DMS114 treated with DMSO at 0.1 percent for 48 hours (cell line): ENCODE measurements at regions not wholly inside any gene's neighbourhood (a gene's known extent, or its start where the extent isn't known, plus 50 kb on each side); places are given as distances from the start of the nearest gene placed in this dataset.

Experiments used
- DNase-seq: peaks from one replicate; lab custom pipeline; 2025; ENCODE audit not compliant: unreplicated experiment; lab: John Stamatoyannopoulos, UW

DNA sequence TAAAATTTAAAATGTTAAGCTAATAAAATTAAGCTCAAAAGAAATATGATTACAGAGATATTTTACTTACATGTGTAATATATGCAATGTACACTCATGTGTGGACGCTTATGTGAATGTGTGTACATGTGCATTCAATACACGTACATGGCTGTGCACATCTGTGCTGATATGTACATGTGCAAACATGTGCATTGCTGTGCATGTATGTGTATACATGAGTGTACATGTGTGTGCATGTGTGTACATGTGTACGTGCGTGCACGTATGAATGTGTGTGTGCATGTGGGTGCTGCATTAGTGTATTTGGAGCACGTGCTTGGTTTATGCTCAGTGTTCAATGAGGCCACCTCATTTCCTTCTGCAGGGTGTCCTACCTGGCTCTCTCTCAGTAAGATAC is 88.2 kb upstream of the TMEM18 start:
- no peak for DNase-seq

DNA sequence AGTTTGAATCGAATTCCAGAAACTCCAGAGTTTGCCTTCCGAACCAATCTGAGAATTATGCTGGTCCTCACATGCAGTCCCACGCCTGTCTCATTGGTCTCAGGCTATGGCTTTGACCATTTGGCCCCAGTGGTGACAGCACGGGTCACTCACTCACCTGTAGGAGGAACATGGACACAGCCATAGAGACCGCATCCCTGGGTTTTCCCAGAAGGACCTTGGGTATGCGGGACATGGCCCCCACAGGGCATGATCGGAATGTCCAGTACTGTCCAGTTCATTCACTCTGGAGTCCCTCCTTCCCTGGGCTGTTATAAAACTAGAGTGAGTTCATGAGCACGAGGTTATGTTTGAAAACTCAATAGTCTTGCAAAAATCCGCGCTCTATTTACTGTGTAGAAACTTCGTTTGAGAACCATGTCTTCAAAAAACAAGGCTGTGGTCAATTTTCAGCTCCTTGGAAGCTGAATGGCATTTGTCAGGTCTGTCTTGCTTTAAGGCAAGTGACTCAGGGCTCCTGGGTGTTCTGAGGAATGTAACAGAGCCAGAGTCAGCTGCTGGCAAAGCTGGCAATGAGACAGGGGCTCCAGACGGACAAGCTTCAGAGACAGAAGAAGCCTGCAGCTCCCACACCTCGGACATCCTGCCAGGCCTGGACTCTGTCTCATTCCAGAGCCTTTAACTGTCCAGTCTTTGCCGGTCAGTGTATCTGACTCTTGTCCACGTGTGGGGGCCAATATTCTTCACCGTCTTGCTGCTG is 86.7 kb upstream of the TMEM18 start:
- no peak for DNase-seq

DNA sequence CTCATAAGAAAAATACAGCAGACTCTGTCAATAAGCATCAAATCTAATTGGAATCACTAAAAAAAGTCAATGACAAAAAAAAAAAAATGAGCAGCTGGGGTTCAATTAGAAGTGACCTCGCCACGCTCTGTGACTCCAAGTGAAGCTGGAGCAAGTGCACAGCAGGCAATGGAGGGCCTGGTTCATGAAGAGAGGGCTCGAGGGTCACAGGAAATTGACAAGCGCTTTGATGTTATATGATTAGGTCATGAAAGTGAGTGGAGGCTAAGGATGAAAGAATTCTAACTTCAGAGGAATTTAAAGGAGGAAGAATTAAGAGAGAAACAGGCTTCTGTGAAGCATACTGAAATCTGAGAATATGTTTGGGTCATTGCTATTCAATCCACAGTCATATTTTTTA is 85.4 kb upstream of the TMEM18 start:
- DNase-seq = no peak

DNA sequence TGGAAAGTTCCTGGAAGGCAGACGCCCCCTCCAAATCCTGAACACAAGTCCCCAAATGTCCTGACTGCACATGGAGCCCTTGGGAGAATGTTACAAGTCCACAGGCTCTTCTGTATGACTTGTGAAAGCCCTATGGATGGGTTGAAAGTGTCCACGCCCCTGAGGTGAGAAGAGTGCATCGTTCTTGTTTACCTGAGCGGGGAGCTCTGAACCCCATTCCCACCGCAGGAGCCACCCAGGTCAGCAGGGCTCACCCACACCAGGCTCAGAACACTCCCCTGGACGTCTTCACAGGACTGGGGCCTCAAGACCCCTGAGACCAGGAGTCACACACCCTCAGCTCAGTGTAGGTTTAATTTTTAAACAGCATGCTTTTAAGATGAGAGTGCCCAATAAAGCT is 84.2 kb upstream of the TMEM18 start:
- no peak for DNase-seq

DNA sequence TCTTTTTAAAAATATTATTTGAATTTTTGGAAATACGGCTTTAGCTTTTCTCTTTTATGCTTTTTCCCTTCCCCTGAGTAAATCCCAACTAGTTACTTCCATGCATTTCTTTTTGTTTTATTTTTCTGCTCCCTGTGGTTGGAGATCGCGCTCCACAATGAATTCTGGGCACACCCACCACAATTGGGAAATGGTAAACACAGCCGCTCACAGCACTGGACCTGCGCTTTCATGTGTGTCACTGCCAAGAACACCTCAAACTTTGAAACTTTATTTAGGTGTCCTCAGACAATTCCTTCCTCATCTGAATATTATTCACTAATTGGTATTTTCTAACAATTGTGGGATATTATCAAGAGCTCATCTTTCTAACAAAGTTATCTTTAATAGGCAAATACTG is 82.8 kb upstream of the TMEM18 start:
- DNase-seq = no peak

DNA sequence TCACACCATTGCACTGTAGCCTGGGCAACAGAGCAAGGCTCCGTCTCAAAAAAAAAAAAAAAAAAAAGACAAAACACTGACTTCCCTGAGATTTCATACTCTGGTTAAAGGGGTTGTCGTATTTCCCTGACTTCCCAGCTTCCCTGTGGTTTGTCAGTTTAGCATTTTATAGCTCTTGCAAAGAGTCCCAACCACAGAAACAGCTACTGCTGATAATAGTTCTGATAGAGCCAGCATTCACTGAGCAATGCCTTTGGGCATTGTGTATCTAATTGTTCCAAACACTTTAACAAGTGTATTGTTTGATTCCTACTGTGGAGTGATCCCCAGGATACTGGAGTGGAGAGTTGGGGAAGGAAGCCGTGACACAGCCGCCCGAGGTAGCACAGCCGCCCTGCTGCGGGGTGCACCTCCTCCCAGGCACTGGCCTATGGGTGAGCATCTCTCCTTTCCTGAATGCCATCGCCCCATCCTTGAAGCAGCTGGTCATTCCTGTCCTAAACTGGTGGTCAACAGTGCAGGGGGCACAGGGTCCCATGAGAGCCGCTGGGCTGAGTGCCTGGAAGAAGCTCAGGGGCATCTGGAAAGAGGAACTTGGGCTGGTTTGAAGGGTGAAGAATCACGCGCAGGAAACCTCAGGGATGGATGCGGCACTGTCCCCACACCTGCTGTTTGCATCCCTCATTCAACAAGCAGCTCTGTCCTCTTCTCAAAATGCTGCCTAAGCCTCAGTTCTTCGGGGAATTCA is 81.0 kb upstream of the TMEM18 start:
- no peak for DNase-seq

DNA sequence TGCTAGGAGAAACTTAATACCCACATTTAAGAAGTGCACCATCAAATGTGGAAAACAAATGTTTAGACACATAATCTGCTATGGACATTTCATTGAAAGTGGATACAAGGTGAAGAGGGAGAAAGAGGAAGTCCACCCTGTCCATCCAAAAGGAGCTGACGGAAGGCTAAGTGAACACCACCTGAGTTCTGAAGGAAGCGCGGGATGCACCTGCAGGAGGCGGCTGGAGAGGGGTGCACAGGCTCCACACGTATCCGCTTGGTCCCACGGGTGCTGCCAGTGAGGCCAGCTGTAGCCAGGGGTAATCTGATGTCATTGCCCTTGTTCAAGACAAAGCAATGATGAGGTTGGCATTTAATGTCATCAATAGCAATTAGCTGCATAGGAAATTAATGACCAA is 75.9 kb upstream of the TMEM18 start:
- no peak for DNase-seq

DNA sequence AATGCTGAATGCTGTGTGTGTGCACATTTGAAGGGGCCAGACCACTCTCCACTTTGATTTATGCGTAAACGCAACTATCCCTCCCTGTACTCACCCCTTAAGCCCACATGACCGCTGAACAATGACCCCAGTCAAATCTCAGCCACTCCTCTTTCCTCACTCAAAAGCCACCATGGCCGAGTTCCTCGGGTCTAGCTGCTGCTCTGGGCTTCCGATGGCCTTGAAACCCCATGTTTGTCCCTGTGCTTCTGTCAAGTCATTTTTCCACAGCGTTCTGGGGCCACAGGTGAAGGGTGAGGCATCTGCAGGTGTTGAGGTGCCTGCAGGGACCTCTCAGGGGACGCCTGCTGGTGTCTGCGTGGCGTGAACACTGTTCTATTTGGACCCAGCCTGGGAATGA is 74.3 kb upstream of the TMEM18 start:
- DNase-seq = no peak

DNA sequence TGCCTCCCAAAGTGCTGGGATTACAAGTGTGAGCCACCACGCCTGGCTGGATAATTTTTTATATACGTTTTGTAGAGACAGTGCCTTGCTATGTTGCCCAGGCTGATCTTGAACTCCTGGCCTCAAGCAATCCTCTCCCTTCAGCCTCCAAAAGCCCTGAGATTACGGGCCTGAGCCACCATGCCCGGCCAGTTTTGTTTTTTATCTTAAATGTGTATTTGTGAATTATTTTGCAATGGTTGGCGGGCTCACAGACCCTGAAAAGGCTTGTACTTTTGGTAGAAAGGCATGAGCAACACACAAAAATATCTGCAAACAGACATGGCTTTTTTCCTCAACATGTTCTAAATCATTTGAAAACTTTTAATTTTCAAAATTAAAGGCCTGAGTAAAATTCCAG is 73.4 kb upstream of the TMEM18 start:
- DNase-seq = no peak

DNA sequence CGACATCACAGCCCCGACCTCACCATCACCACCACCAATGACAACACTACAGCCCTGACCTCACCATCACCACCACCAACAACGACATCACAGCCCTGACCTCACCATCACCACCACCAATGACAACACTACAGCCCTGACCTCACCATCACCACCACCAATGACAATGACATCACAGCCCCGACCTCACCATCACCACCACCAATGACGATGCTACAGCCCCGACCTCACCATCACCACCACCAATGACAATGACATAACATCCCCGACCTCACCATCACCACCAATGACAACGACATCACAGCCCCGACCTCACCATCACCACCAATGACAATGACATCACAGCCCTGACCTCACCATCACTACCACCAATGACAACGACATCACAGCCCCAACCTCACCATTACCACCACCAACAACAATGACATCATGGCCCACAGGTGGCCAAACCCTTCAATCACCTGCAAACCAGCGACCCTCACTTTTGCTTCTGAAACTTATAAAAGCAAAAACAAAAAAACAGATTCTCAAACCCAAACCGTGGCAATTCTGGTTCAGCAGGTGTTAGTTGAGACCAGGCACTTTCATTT is 70.7 kb upstream of the TMEM18 start:
- DNase-seq = no peak

DNA sequence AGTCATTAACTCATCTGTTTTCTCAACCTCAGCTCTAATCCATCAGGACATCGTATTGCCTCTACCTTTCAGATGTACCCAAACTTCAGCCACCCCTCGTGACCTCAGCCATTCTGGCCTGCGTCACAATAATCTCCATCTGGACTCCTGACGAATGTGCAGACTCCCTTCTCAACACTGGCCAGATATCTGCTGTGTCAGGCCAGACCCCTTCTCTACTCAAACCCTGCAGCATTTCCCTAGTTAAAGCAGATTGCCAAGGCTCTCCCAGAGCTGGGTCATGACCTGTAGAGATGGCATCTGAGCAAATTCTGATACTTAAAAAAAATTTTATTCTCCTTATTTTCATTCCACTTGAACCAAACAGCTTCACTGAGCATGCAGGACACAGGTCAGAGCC is 69.5 kb upstream of the TMEM18 start:
- DNase-seq = no peak

DNA sequence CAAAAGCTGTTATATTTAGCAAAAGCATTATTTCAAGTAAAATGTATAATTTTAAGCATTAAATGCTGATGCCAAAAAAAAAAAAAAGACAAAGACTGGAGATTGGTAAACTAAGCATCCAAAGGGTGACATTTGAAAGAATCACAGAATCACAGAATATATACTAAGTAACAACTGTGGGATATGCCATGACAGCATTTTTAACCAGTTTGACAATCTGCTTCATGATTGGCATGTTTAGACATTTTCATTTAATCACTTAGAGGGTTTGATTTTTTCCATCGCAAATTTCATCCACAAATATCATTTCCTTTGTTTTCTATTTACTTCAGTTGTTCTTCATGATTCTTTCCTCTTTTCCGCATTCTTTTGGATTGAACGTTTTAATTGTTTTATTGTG is 66.9 kb upstream of the TMEM18 start:
- DNase-seq = no peak

DNA sequence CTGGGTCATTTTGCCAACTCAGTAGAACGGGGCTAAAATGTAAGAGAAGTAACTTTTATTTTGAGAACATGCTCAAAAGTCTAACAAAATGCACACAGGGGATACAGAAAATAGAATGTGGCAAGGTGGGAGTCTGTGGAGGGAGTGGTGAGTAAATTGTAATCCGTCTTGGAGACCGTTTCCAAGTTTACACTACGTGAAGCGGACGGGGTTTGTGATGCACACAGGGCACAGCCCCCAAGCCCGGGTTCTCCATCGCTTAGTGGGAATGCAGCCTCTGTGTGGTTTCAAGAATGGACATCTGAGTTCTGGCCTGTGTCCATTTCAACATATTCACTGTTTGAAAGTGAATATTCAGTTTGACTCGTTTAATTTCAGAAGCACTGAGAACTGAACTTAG is 65.0 kb upstream of the TMEM18 start:
- no peak for DNase-seq

DNA sequence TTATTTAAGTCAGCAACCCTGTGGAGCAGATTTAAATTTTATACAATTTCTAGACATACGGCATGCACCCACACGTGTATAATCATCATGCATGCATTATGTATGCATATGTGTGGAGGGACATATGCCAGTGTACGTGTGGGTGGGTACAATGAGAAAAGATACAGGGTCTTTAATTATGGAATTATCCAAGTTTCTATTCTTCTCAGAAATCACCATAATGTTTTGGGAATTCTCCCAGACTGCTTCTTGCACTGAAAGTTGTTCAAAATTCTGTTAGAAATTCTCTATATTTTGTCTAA is 63.9 kb upstream of the TMEM18 start:
- no peak for DNase-seq

DNA sequence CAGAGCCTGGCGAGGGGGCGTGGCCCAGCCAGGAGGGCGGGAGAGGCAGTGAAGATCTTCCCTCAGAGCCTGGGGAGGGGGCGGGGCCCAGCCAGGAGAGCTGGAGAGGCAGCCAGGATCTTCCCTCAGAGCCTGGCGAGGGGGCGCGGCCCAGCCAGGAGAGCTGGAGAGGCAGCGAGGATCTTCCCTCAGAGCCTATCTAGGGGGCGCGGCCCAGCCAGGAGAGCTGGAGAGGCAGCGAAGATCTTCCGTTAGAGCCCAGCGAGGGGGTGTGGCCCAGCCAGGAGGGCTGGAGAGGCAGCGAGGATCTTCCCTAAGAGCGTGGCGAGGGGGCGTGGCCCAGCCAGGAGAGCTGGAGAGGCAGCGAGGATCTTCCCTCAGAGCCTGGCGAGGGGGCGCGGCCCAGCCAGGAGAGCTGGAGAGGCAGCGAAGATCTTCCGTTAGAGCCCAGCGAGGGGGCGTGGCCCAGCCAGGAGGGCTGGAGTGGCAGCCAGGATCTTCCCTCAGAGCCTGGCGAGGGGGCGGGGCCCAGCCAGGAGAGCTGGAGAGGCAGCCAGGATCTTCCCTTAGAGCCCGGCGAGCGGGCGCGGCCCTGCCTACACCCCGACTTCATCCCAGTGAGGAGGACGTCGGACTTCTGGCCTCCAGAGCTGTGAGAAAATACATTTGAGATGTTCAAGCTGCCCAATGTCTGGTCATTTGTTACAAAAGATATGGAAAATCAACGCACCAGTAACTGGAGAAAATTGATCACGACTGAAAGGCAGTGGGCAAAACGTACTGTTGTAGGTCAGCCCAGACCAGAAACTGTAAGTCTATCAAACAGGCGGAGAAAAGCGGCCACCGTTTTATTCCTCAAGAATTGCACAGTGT is 63.4 kb upstream of the TMEM18 start:
- peak; percentile 99 for DNase-seq

DNA sequence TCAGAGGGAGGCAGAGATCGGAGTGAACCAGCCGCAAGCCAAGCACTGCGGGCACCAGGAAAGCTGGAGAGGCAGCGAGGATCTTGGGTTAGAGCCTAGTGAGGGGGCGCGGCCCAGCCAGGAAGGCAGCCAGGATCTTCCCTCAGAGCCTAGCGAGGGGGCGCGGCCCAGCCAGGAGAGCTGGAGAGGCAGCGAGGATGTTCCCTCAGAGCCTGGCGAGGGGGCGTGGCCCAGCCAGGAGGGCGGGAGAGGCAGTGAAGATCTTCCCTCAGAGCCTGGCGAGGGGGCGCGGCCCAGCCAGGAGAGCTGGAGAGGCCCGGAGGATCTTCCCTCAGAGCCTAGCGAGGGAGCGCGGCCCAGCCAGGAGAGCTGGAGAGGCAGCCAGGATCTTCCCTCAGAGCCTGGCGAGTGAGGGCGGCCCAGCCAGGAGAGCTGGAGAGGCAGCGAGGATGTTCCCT is 62.7 kb upstream of the TMEM18 start:
- DNase-seq = peak; percentile 83

DNA sequence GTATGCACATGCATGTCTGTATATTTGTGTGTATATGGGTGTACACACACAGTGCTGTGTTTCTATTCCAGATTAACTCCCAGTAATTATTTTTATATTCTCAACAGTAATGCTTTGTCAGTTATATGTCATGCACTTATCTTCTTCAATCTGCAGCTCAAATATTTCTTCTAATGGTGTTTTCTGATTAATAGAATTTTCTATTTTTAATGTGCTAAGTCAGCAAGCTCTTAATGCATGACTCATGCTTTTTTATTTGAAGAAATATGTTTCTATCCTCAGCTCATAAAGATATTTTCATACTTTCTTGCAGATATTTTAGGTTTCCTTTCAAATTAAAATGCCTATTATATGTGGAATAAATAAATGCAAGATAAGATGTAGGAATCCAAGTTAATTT is 59.7 kb upstream of the TMEM18 start:
- no peak for DNase-seq

DNA sequence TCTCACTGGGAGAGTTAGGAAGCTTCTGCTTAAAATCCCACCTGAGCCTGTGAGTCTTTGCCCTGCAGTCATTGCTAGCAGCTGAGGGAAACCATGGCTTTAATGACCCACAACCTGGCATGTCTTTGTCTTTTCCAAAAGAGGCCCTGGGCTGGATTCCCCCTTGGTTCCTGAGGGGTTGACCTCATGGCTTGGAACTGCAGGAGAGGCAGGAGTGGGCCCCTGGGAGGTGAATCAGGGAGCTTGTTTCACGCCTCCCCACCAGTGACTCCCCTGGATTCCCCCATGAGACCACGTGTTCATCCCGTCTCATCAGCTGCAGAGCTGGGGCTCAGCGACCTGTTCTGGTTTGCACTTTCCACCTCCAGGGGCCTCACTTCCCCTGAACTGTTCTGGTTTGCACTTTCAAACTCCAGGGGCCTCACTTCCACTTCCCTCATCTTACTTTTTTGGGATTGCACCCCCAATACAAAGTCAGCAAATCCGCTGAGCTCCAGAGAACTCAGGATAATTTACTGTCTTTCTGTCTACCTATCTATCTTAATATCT is 58.5 kb upstream of the TMEM18 start:
- DNase-seq = no peak

DNA sequence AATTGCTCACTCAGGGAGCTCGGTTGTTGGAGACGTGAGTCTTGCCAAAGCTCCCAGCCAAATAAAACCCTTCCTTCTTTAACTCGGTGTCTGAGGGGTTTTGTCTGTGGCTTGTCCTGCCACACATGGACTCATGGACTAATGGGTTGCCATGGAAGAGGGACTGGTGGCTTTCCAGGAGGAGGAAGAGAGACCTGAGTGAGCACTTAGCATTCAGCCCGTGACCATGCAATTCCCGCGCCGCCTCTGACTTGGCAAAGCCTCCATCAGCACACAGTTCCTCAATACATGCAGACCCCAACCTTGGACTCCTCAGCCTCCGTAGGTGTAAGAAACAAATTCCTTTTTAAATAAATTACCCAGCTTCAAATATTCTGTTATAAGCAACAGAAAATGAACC is 57.3 kb upstream of the TMEM18 start:
- DNase-seq = no peak

DNA sequence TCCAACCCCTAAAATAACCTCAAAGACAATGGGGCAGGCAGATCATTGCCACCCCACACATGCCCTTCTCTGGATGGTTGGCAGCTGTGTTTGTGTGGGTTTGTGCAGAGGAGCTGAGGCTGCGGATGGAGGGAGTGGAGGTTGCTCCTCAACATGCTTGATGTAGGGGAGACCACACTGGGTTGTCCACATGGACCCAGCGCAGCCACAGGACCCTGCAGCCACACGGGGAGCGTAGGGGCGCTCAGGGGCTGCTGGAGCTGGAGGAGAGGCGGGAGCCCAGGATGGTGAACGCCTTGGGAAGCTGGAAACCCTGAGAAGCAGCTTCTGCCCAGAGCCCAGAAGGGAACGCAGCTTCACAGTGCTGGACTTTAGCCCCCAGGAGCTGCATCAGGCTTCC is 56.3 kb upstream of the TMEM18 start:
- DNase-seq = no peak

DNA sequence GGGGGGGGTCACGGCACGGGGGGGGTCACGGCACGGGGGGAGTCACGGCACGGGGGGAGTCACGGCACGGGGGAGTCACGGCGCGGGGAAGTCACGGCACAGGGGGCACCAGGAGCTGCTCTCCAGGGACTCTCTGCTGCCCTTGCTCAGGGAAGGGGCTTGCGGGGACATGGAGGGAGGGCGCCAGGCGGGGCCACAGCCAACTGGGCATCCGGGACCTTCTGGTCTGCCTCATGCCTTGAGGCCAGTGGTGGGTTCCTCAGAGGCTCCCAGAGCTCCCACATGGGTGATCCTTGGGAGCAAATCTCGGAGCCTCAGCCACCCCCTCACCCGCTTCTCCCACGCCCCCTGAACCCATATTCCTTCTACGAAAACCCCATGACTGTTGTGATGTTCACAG is 55.8 kb upstream of the TMEM18 start:
- DNase-seq = no peak
